SK-N-MC (cell line): ENCODE measurements at regions not wholly inside any gene's neighbourhood (a gene's known extent, or its start where the extent isn't known, plus 50 kb on each side); places are given as distances from the start of the nearest gene placed in this dataset.
"Not testable (repeated sequence)": the region's sequence is repeated elsewhere in the genome, so short reads cannot be mapped to it uniquely, and the experiment has no call there.

Experiments
- DNase-seq: peaks from one replicate; pipeline ENCODE4 v3.0.0-alpha.2; 2011; ENCODE audit warnings: low read depth, low spot score
- H3K27ac ChIP-seq: fragments of 200-600 bp; sonication (generic); 2 replicates; pipeline ENCODE4 v1.5.1; 2016; ENCODE audit warnings: mixed run types
- H3K36me3 ChIP-seq: fragments of 200-600 bp; sonication (generic); 2 replicates; pipeline ENCODE4 v1.6.1; 2017; ENCODE audit warnings: antibody characterized with exemption, low read length, mixed read lengths; ENCODE audit not compliant: insufficient read depth
- H3K4me3 ChIP-seq: fragments of 200-600 bp; sonication (generic); 2 replicates; pipeline ENCODE4 v1.5.1; 2016
- H3K9ac ChIP-seq: fragments of 200-600 bp; sonication (generic); 2 replicates; pipeline ENCODE4 v1.8.0; 2017; ENCODE audit warnings: mixed run types, mixed read lengths; ENCODE audit not compliant: insufficient read length
- H3K9me3 ChIP-seq: fragments of 200-600 bp; sonication (generic); 2 replicates; pipeline ENCODE4 v1.6.1; 2017; ENCODE audit warnings: low read depth, mild to moderate bottlenecking, antibody characterized with exemption, low read length, moderate library complexity, mixed read lengths
- EZH2 ChIP-seq: fragments of 200-600 bp; sonication (generic); IDR thresholded peaks from one replicate; pipeline ENCODE4 v1.6.1; 2017; ENCODE audit warnings: antibody characterized with exemption
- FOXP2 ChIP-seq: optimal IDR thresholded peaks from 2 replicates; pipeline ENCODE3; 2011; ENCODE audit warnings: mild to moderate bottlenecking, moderate library complexity; ENCODE audit not compliant: insufficient read depth; ENCODE audit errors: extremely low read length, control extremely low read depth
- POLR2AphosphoS5 ChIP-seq: IDR thresholded peaks from 2 replicates; pipeline ENCODE4 v1.6.1; 2012; ENCODE audit warnings: mild to moderate bottlenecking, low read depth, low read length, borderline replicate concordance

- no peak overlapping the region for H3K27ac ChIP-seq
- no peaks in the 10 kb centered on the region for H3K36me3 ChIP-seq
- TF ChIP-seq FOXP2 = no peak
- TF ChIP-seq EZH2 = no peak
- no peak for TF ChIP-seq POLR2AphosphoS5
- DNase-seq = no peak
- H3K9me3 ChIP-seq = no peaks in the 10 kb centered on the region
- H3K4me3 ChIP-seq = no peak overlapping the region
- H3K9ac ChIP-seq = no peak overlapping the region
Measured at GRCh38 chr14:35956376-35957085, 130.4 kb downstream of the BRMS1L start.

GRCh38 chr14:35952584-35952983 lies 126.4 kb downstream of the BRMS1L start:
- Histone ChIP-seq H3K4me3 (no peak overlapping the region), H3K36me3 (no peaks in the 10 kb centered on the region), H3K9me3 (no peaks in the 10 kb centered on the region), H3K9ac (no peak overlapping the region), H3K27ac (no peak overlapping the region)
- TF ChIP-seq EZH2 = no peak
- TF ChIP-seq POLR2AphosphoS5 = no peak
- TF ChIP-seq FOXP2 = no peak
- no peak for DNase-seq

- no peaks in the 10 kb centered on the region for H3K36me3 ChIP-seq
- no peak overlapping the region for H3K9ac ChIP-seq
- no peak overlapping the region for H3K4me3 ChIP-seq
- DNase-seq = no peak
- no peaks in the 10 kb centered on the region for H3K9me3 ChIP-seq
- H3K27ac ChIP-seq = no peak overlapping the region
- TF ChIP-seq EZH2 = no peak
- TF ChIP-seq POLR2AphosphoS5 = no peak
- TF ChIP-seq FOXP2 = no peak
Measured at GRCh38 chr14:35949920-35950513, 123.9 kb downstream of the BRMS1L start.

- not testable (repeated sequence) for DNase-seq, H3K27ac ChIP-seq, H3K4me3 ChIP-seq, H3K9me3 ChIP-seq, H3K36me3 ChIP-seq
- peak overlapping the region; percentile 29 for H3K9ac ChIP-seq
Measured at GRCh38 chr14:35947983-35948382, 121.8 kb downstream of the BRMS1L start.

- Histone ChIP-seq H3K9me3 (no peaks in the 10 kb centered on the region), H3K9ac (no peak overlapping the region), H3K4me3 (no peak overlapping the region), H3K36me3 (no peaks in the 10 kb centered on the region), H3K27ac (no peak overlapping the region)
- no peak for TF ChIP-seq EZH2
- no peak for TF ChIP-seq FOXP2
- no peak for TF ChIP-seq POLR2AphosphoS5
- DNase-seq = no peak
Measured at GRCh38 chr14:35944847-35945246, 118.7 kb downstream of the BRMS1L start.

GRCh38 chr14:35940291-35940690 lies 114.2 kb downstream of the BRMS1L start:
- no peak overlapping the region for H3K27ac ChIP-seq

GRCh38 chr14:35938770-35939169 lies 112.6 kb downstream of the BRMS1L start:
- TF ChIP-seq EZH2 (no peak), FOXP2 (no peak), POLR2AphosphoS5 (no peak)
- no peak overlapping the region for H3K4me3 ChIP-seq
- H3K9ac ChIP-seq = no peak overlapping the region
- H3K27ac ChIP-seq = no peak overlapping the region
- no peaks in the 10 kb centered on the region for H3K36me3 ChIP-seq
- H3K9me3 ChIP-seq = no peaks in the 10 kb centered on the region
- DNase-seq = no peak

More at GRCh38 chr14:35940291-35940690, 114.2 kb downstream of the BRMS1L start:
- no peaks in the 10 kb centered on the region for H3K36me3 ChIP-seq
- no peak overlapping the region for H3K9ac ChIP-seq
- TF ChIP-seq EZH2 (no peak), POLR2AphosphoS5 (no peak), FOXP2 (no peak)
- H3K9me3 ChIP-seq = no peaks in the 10 kb centered on the region
- no peak overlapping the region for H3K4me3 ChIP-seq
- DNase-seq = no peak

GRCh38 chr14:35934499-35934898 lies 108.4 kb downstream of the BRMS1L start:
- TF ChIP-seq FOXP2 = no peak
- no peak for TF ChIP-seq POLR2AphosphoS5
- no peak for TF ChIP-seq EZH2
- Histone ChIP-seq H3K36me3 (no peaks in the 10 kb centered on the region), H3K9me3 (no peaks in the 10 kb centered on the region), H3K4me3 (no peak overlapping the region), H3K27ac (no peak overlapping the region), H3K9ac (no peak overlapping the region)
- no peak for DNase-seq

- Histone ChIP-seq H3K27ac (no peak overlapping the region), H3K4me3 (no peak overlapping the region), H3K36me3 (no peaks in the 10 kb centered on the region), H3K9ac (no peak overlapping the region), H3K9me3 (no peaks in the 10 kb centered on the region)
- no peak for TF ChIP-seq POLR2AphosphoS5
- no peak for TF ChIP-seq EZH2
- no peak for TF ChIP-seq FOXP2
- no peak for DNase-seq
Measured at GRCh38 chr14:35932659-35933159, 106.6 kb downstream of the BRMS1L start.
